Transverse colon (tissue), 4 donors: ENCODE measurements at regions not wholly inside any gene's neighbourhood (a gene's known extent, or its start where the extent isn't known, plus 50 kb on each side); places are given as distances from the start of the nearest gene placed in this dataset.

Experiments
- DNase-seq: peaks from one replicate; pipeline ENCODE4 v3.0.0-alpha.2; 2019
- H3K27ac ChIP-seq, 4 donors: fragments of 200-600 bp; sonication (generic); 2 replicates each; pipeline ENCODE4 v1.5.1; 2016 to 2018; ENCODE audit warnings: inconsistent platforms in 4 of 4
- H3K27me3 ChIP-seq: fragments of 200-600 bp; sonication (generic); 2 replicates; pipeline ENCODE4 v1.5.1; 2017; ENCODE audit warnings: inconsistent platforms
- H3K36me3 ChIP-seq, 4 donors: fragments of 200-600 bp; sonication (generic); 2 replicates each; pipeline ENCODE4 v1.5.1; 2017 to 2019; ENCODE audit warnings: inconsistent platforms in 4 of 4
- H3K4me1 ChIP-seq, 4 donors: fragments of 200-600 bp; sonication (generic); 2 replicates each; pipeline ENCODE4 v1.5.1; 2017 to 2020; ENCODE audit warnings: inconsistent platforms in 4 of 4
- H3K4me3 ChIP-seq, 4 donors: fragments of 200-600 bp; sonication (generic); 1 replicate in 1 of 4; 2 replicates in 3 of 4; pipeline versions ENCODE4 v1.5.1 to v1.6.1; 2017 to 2019; ENCODE audit warnings: inconsistent platforms in 4 of 4
- H3K9me3 ChIP-seq, 2 donors: fragments of 200-600 bp; sonication (generic); 2 replicates each; pipeline ENCODE4 v1.5.1; 2017 to 2019; ENCODE audit warnings: inconsistent platforms in 2 of 2
- EP300 ChIP-seq: sonication (generic); formaldehyde crosslinking; IDR thresholded peaks from one replicate; pipeline ENCODE4 v1.6.1; 2017; ENCODE audit warnings: antibody characterized with exemption, low read depth
- POLR2A ChIP-seq: fragments of 450-650 bp; IDR thresholded peaks from one replicate; pipeline ENCODE4 v1.6.1; 2016; ENCODE audit warnings: antibody characterized with exemption, mild to moderate bottlenecking, moderate library complexity
- POLR2AphosphoS5 ChIP-seq, 3 donors: sonication (generic); formaldehyde crosslinking; IDR thresholded peaks; one replicate each; pipeline ENCODE4 v1.6.1; 2016; ENCODE audit warnings: antibody characterized with exemption in 3 of 3
- WGBS, 2 donors: methylation state at CpG; one replicate each; pipeline ENCODE4 v1.1.5; 2018; ENCODE audit warnings: low coverage in 1 of 2; 5-methylcytosine and 5-hydroxymethylcytosine counted together
- in situ Hi-C, 4 donors: fragments of 200-750 bp; cut with MboI; loops; one replicate each; pipeline versions ENCODE4 v1.15.0 to v1.15.1; 2017; ENCODE audit warnings: low sequenced_read_pairs in 3 of 4, low pct_ligation_motif_present in 1 of 4, low pct_unique_long_range_greater_than_20kb in 1 of 4
- intact Hi-C: fragments of 100-400 bp; cut with DNase I; formaldehyde crosslinking; loops from one replicate; pipeline ENCODE4 v1.15.1; 2023; ENCODE audit warnings: low total_unique reads
- TF ChIP-seq, protein P1 (sequence below), 5 experiments: fragments of 200-600 bp in 3 of 5; fragments of 450-650 bp in 2 of 5; sonication (generic) in 3 of 5; IDR thresholded peaks; 1 replicate in 2 of 5; 2 replicates in 3 of 5; pipeline ENCODE4 v1.5.1; 2016 to 2017; ENCODE audit warnings: antibody characterized with exemption in 5 of 5, inconsistent platforms in 3 of 5, mild to moderate bottlenecking in 2 of 5, moderate library complexity in 1 of 5

DNA sequence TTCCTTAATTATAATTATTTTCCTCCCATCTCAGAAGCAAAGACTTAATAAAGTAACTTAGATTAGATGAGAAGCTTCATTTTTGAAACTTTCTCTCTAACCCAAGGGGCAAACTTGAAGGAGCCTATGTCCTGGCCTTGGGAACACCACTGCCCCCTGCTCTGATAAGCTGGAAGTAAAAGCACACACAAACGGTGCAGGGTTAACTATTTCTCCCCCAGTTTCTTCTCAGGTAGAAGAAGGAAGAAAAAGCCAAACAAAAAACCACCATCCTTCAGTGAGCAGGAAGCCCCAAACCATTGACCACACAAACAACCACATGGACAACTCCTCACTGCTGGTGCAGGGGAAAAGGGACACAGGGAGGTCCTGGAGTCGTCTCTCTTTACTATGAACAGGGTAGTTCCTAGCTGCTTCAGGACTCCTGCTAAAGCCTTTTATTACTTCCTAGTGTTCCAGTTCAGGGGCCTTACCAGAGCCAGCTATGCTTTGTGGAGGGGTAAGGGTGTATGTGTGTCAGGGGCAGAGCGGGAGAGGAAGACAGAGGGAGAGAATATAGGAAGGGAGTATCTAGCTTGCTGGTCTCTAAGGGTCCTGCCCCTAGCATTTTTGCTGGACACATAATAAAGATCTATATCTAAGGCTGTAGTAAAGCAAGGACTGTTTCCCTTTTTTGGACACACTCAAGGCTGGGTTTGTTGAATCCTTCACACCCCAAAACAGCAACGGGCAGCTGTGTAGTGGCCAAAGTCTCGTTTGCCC is 94.0 kb upstream of the UMPS start:
- Histone ChIP-seq H3K27me3 (no peaks in the 10 kb centered on the region), H3K27ac (peak overlapping the region; percentile 85 to 88 (median 86)), H3K9me3 (no peaks in the 10 kb centered on the region), H3K4me3 (no peak overlapping the region), H3K4me1 (peaks cover 12 to 66% (median 39%) of the 10 kb centered on the region in 4 donors), H3K36me3 (no peaks in the 10 kb centered on the region)
- no peak for DNase-seq
- in situ Hi-C loops (no loop called here), intact Hi-C loops (no loop called here)
- TF ChIP-seq EP300, result no peak
- TF ChIP-seq, protein P1, sequence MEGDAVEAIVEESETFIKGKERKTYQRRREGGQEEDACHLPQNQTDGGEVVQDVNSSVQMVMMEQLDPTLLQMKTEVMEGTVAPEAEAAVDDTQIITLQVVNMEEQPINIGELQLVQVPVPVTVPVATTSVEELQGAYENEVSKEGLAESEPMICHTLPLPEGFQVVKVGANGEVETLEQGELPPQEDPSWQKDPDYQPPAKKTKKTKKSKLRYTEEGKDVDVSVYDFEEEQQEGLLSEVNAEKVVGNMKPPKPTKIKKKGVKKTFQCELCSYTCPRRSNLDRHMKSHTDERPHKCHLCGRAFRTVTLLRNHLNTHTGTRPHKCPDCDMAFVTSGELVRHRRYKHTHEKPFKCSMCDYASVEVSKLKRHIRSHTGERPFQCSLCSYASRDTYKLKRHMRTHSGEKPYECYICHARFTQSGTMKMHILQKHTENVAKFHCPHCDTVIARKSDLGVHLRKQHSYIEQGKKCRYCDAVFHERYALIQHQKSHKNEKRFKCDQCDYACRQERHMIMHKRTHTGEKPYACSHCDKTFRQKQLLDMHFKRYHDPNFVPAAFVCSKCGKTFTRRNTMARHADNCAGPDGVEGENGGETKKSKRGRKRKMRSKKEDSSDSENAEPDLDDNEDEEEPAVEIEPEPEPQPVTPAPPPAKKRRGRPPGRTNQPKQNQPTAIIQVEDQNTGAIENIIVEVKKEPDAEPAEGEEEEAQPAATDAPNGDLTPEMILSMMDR (IDR thresholded peaks at IDR 0.05), result no peak
- TF ChIP-seq POLR2A, result no peak
- no peak for TF ChIP-seq POLR2AphosphoS5 (IDR thresholded peaks at IDR 0.05)
- 26 to 31% methylated on average over 2 to 5 of the region's 5 CpGs for WGBS, 2 donors

DNA sequence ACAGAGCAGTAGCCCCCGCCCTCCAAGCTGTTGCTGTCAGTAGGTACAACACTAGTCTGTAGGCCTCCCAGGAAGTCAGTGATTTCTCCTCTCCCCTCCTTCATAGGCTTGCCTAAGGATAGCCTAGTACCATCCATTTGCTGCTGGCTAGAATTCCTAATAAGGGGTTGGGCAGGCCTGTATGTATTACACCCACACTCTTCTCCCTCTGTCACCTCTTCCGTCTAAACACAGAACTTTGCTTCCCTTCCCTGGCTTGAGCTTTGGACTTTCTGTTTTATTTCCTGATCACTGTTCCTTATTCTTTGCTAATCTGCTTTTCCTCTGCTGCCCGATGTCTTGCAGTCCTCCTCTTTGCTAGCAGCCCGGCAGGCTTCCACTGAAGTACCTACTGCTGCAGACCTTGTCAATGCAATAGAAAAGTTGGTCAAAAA is 93.4 kb upstream of the UMPS start:
- peak; percentile 50 for DNase-seq
- peak overlapping the region; percentile 85 to 88 (median 86) for H3K27ac ChIP-seq

GRCh38 chr3:124639406-124640237 is 90.6 kb upstream of the UMPS start:
- TF ChIP-seq EP300, result no peak
- TF ChIP-seq, protein P1 (IDR thresholded peaks at IDR 0.05), result no peak
- TF ChIP-seq POLR2AphosphoS5 (IDR thresholded peaks at IDR 0.05), result peak in 1 of 3 donors; percentile 29
- peak; percentile 15 for TF ChIP-seq POLR2A
- H3K4me1 ChIP-seq, result peaks cover 8 to 42% (median 29%) of the 10 kb centered on the region in 4 donors
- no peaks in the 10 kb centered on the region for H3K9me3 ChIP-seq
- H3K4me3 ChIP-seq, result peak overlapping the region in 1 of 4 donors; percentile 46
- no peaks in the 10 kb centered on the region for H3K27me3 ChIP-seq
- in situ Hi-C loops (no loop called here), intact Hi-C loops (no loop called here)
- H3K27ac ChIP-seq, result peak overlapping the region; percentile 17 to 88 (median 76)
- H3K36me3 ChIP-seq, result no peaks in the 10 kb centered on the region
- WGBS, 2 donors, result 42 to 56% methylated on average over 3 to 6 of the region's 6 CpGs
- DNase-seq, result no peak

More for the DNA sequence above, 93.4 kb upstream of the UMPS start:
- intact Hi-C loops (no loop called here), in situ Hi-C loops (no loop called here)
- Histone ChIP-seq H3K4me3 (peak overlapping the region in 3 of 4 donors; percentile 25 to 46 (median 32)), H3K4me1 (peaks cover 12 to 60% (median 37%) of the 10 kb centered on the region in 4 donors), H3K27me3 (no peaks in the 10 kb centered on the region), H3K36me3 (no peaks in the 10 kb centered on the region), H3K9me3 (no peaks in the 10 kb centered on the region)
- WGBS, 2 donors, result 33 to 51% methylated on average over 3 to 4 of the region's 4 CpGs
- TF ChIP-seq POLR2A, result peak; percentile 83
- no peak for TF ChIP-seq EP300
- TF ChIP-seq, protein P1 (IDR thresholded peaks at IDR 0.05), result no peak
- TF ChIP-seq POLR2AphosphoS5 (IDR thresholded peaks at IDR 0.05), result peak; percentile 42 to 89 (median 86)
